NB4 (cell line): ENCODE measurements at regions not wholly inside any gene's neighbourhood (a gene's known extent, or its start where the extent isn't known, plus 50 kb on each side); places are given as distances from the start of the nearest gene placed in this dataset.

Experiments used
- DNase-seq: peaks from one replicate; pipeline ENCODE4 v3.0.0; 2010; ENCODE audit warnings: low read depth
- H3K4me3 ChIP-seq: one replicate; pipeline ENCODE4 v1.5.1; 2011; ENCODE audit warnings: mild to moderate bottlenecking, low read depth, low read length, moderate library complexity
- MYC ChIP-seq: IDR thresholded peaks from 2 replicates; pipeline ENCODE4 v1.6.1; 2011; ENCODE audit warnings: low read depth, low read length
- POLR2A ChIP-seq: IDR thresholded peaks from 2 replicates; pipeline ENCODE4 v1.6.1; 2011; ENCODE audit warnings: mild to moderate bottlenecking; ENCODE audit not compliant: insufficient read length; ENCODE audit errors: extremely low read depth
- TF ChIP-seq, protein P1 (sequence below): IDR thresholded peaks from one replicate; pipeline ENCODE4 v1.5.1; 2012; ENCODE audit warnings: low read depth, low read length
- TF ChIP-seq, protein P2 (sequence below): IDR thresholded peaks from 2 replicates; pipeline ENCODE4 v1.6.1; 2011; ENCODE audit warnings: low read depth, low read length

DNA sequence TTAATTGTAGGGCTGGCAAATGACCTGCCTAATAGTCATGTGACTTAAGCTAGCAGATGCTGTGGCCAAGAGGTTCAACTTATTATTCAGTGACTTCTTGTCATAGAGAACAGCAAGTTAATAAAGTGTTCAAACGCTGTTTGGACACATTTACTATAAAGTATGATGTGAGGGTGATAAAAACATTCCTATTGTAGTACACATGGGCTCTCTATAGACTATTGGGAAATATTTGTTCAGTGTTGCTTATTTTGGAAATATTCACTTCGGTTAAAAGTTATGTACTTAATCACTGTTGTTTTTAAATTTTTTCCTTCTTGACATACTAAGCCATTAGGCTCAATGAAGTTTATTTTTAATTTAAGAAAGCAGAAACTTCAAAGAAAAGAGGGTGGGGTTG lies 345.0 kb downstream of the NNT start:
- no peak overlapping the region for H3K4me3 ChIP-seq
- TF ChIP-seq, protein P1, sequence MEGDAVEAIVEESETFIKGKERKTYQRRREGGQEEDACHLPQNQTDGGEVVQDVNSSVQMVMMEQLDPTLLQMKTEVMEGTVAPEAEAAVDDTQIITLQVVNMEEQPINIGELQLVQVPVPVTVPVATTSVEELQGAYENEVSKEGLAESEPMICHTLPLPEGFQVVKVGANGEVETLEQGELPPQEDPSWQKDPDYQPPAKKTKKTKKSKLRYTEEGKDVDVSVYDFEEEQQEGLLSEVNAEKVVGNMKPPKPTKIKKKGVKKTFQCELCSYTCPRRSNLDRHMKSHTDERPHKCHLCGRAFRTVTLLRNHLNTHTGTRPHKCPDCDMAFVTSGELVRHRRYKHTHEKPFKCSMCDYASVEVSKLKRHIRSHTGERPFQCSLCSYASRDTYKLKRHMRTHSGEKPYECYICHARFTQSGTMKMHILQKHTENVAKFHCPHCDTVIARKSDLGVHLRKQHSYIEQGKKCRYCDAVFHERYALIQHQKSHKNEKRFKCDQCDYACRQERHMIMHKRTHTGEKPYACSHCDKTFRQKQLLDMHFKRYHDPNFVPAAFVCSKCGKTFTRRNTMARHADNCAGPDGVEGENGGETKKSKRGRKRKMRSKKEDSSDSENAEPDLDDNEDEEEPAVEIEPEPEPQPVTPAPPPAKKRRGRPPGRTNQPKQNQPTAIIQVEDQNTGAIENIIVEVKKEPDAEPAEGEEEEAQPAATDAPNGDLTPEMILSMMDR, result no peak
- no peak for TF ChIP-seq MYC
- TF ChIP-seq, protein P2, sequence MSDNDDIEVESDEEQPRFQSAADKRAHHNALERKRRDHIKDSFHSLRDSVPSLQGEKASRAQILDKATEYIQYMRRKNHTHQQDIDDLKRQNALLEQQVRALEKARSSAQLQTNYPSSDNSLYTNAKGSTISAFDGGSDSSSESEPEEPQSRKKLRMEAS, result no peak
- no peak for TF ChIP-seq POLR2A
- DNase-seq, result no peak

DNA sequence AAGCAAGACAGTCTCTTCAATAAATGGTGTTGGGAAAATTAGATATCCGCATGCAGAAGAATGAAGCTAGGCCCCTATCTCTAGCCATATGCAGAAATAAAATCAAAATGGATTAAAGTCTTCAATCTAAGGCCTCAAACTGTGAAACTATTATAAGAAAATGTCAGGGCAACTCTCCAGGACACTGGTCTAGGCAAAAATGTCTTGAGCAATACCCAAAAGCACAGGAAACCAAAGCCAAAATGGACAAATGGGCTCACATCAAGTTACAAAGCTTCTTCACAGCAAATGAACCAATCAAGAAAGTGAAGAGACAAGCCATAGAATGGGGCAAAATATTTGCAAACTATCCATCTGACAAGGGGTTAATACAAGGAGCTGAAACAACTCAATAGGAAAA lies 338.8 kb downstream of the NNT start:
- DNase-seq, result no peak
- no peak overlapping the region for H3K4me3 ChIP-seq
- TF ChIP-seq POLR2A (no peak), MYC (no peak)
- TF ChIP-seq, protein P1, result no peak
- TF ChIP-seq, protein P2, result no peak

DNA sequence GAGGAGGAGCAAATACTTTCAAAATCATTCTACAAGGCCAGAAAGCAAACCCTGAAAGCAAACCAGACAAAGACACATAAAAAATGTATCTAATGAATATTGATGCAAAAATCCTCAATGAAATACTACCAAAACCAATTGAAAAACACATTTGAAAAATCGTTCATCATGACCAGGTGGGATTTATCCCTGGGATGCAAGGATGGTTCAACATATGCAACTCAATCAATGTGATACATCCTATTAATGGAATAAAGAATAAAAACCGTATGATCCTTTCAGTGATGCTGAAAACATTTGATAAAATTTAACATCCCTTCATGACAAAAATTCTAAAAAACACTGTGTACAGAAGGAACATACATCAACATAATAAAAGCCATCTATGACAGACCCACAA lies 337.6 kb downstream of the NNT start:
- TF ChIP-seq, protein P2, result no peak
- TF ChIP-seq, protein P1, result no peak
- TF ChIP-seq MYC, result no peak
- TF ChIP-seq POLR2A, result no peak
- DNase-seq, result no peak
- no peak overlapping the region for H3K4me3 ChIP-seq

DNA sequence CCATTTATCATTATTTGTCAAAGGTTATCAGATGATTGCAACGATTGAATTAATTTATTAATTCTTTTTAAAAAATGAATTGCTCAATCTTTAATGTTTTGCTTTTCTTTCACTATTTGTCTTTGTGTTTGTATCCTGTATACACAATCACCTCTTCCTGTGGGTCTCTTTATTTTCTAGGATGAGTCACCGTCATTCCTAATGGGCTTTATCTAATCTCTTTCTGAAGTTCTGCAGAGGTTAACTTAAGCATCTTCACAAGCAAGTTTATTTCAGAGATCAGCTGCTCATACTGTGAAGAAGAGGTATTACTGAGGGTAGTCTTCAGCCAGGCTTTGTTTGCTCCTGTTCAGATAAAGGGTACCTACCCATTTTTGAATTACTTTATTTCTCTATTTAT lies 323.9 kb downstream of the NNT start:
- no peak for DNase-seq
- no peak overlapping the region for H3K4me3 ChIP-seq
- TF ChIP-seq MYC, result no peak
- TF ChIP-seq POLR2A, result no peak
- TF ChIP-seq, protein P2, result no peak
- TF ChIP-seq, protein P1, result no peak

DNA sequence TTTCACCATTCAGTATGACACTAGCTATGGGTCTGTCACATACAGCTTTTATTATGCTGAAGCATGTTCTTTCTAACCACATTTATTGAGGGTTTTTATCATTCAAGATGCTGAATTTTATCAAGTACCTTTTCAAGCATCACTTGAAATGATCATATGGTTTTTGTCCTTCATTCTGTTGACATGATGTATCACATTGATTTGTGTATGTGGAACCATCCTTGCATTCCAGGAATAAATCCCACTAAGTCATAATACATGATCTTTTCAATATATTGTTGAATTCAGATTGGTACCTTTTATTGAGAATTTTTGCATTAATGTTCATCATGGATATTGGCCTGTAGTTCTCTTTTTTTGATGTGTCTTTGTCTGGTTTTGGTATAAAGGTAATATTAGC lies 317.4 kb downstream of the NNT start:
- no peak for TF ChIP-seq POLR2A
- TF ChIP-seq, protein P1, result no peak
- TF ChIP-seq MYC, result no peak
- TF ChIP-seq, protein P2, result no peak
- no peak overlapping the region for H3K4me3 ChIP-seq
- DNase-seq, result no peak

DNA sequence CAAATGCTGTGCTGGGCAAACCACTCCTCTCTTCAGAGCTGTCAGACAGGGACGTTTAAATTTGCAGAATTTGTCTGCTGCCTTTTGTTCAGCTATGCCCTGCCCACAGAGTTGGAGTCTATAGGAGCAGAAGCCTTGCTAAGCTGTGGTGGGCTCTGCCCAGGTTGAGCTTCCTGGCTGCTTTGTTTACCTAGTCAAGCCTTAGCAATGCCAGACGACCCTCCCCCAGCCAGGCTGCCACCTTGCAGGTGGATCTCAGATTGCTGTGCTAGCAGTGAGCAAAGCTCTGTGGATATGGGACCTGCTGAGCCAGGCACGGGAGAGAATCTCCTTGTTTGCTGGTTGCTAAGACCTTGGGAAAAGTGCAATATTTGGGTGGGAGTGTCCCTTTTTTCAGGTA lies 314.9 kb downstream of the NNT start:
- DNase-seq, result no peak
- no peak overlapping the region for H3K4me3 ChIP-seq
- TF ChIP-seq POLR2A (no peak), MYC (no peak)
- TF ChIP-seq, protein P1, result no peak
- TF ChIP-seq, protein P2, result no peak
